T-helper 1 cell (primary cell): ENCODE measurements at regions not wholly inside any gene's neighbourhood (a gene's known extent, or its start where the extent isn't known, plus 50 kb on each side); places are given as distances from the start of the nearest gene placed in this dataset.

Experiments used
- DNase-seq, 5 donors: peaks; one replicate each; pipeline ENCODE4 v3.0.0-alpha.2; 2012 to 2020

- DNase-seq, result peak in 4 of 5 donors; percentile 2 to 67 (median 10)
These were observed 263.2 kb downstream of the COX7C start for GRCh38 chr5:86880785-86881492.

- DNase-seq, result no peak
These were observed 263.9 kb downstream of the COX7C start for GRCh38 chr5:86881493-86882090.

- DNase-seq, result no peak
These were observed 266.9 kb downstream of the COX7C start for GRCh38 chr5:86884608-86885007.

- DNase-seq, result no peak
These were observed 267.3 kb downstream of the COX7C start for GRCh38 chr5:86885011-86885410.

- no peak for DNase-seq
These were observed 267.9 kb downstream of the COX7C start for GRCh38 chr5:86885489-86886230.

- no peak for DNase-seq
These were observed 272.6 kb downstream of the COX7C start for GRCh38 chr5:86890375-86890774.

GRCh38 chr5:86894056-86894455 is 276.3 kb downstream of the COX7C start:
- DNase-seq, result no peak

- DNase-seq, result no peak
These were observed 279.2 kb downstream of the COX7C start for GRCh38 chr5:86896916-86897315.

GRCh38 chr5:86909418-86910295 is 291.9 kb downstream of the COX7C start:
- no peak for DNase-seq

GRCh38 chr5:86917117-86917579 is 299.4 kb downstream of the COX7C start:
- DNase-seq, result peak in 1 of 5 donors; percentile 81

GRCh38 chr5:86918246-86918645 is 300.5 kb downstream of the COX7C start:
- peak in 1 of 5 donors; percentile 78 for DNase-seq

GRCh38 chr5:86926033-86926432 is 308.3 kb downstream of the COX7C start:
- DNase-seq, result no peak

- DNase-seq, result no peak
These were observed 311.5 kb downstream of the COX7C start for GRCh38 chr5:86929123-86929766.

GRCh38 chr5:86951761-86952160 is 315.9 kb upstream of the RASA1 start:
- no peak for DNase-seq

GRCh38 chr5:86964889-86965288 is 302.8 kb upstream of the RASA1 start:
- no peak for DNase-seq

GRCh38 chr5:86968301-86968753 is 299.4 kb upstream of the RASA1 start:
- peak in 1 of 5 donors; percentile 34 for DNase-seq

- no peak for DNase-seq
These were observed 297.3 kb upstream of the RASA1 start for GRCh38 chr5:86970361-86970760.

- peak in 1 of 5 donors; percentile 18 for DNase-seq
These were observed 296.6 kb upstream of the RASA1 start for GRCh38 chr5:86971034-86971571.

GRCh38 chr5:86974955-86975354 is 292.7 kb upstream of the RASA1 start:
- DNase-seq, result no peak

- DNase-seq, result no peak
These were observed 290.5 kb upstream of the RASA1 start for GRCh38 chr5:86977190-86977589.

- DNase-seq, result no peak
These were observed 289.9 kb upstream of the RASA1 start for GRCh38 chr5:86977808-86978207.
